HCT116 (cell line): ENCODE measurements at regions not wholly inside any gene's neighbourhood (a gene's known extent, or its start where the extent isn't known, plus 50 kb on each side); places are given as distances from the start of the nearest gene placed in this dataset.
"Not testable (repeated sequence)": the region's sequence is repeated elsewhere in the genome, so short reads cannot be mapped to it uniquely, and the experiment has no call there.

Source experiments
- CBX3 ChIP-seq: IDR thresholded peaks from 2 replicates; pipeline ENCODE4 v1.6.1; 2012; ENCODE audit warnings: low read depth
- ELF1 ChIP-seq: IDR thresholded peaks from 2 replicates; pipeline ENCODE4 v1.6.1; 2012; ENCODE audit warnings: low read depth, borderline replicate concordance
- EZH2 ChIP-seq: fragments of 200-600 bp; sonication (generic); IDR thresholded peaks from 2 replicates; pipeline ENCODE4 v1.6.1; 2017; ENCODE audit warnings: antibody characterized with exemption, mixed run types
- EZH2phosphoT487 ChIP-seq: fragments of 200-600 bp; IDR thresholded peaks from 2 replicates; pipeline ENCODE4 v1.6.1; 2018; ENCODE audit warnings: antibody characterized with exemption, borderline replicate concordance
- JUND ChIP-seq: IDR thresholded peaks from 2 replicates; pipeline ENCODE4 v1.6.1; 2012
- POLR2A ChIP-seq: IDR thresholded peaks from 2 replicates; pipeline ENCODE4 v1.7.0; 2011; ENCODE audit warnings: borderline replicate concordance; ENCODE audit not compliant: insufficient read depth, insufficient read length; ENCODE audit errors: extremely low read depth
- POLR2AphosphoS5 ChIP-seq: IDR thresholded peaks from 2 replicates; pipeline ENCODE4 v1.6.1; 2011; ENCODE audit warnings: mild to moderate bottlenecking, low read depth, low read length, moderate library complexity
- RAD21 ChIP-seq: IDR thresholded peaks from 2 replicates; pipeline ENCODE4 v1.6.1; 2012; ENCODE audit warnings: low read depth, mild to moderate bottlenecking
- SIN3A ChIP-seq: IDR thresholded peaks from 2 replicates; pipeline ENCODE4 v1.6.1; 2012; ENCODE audit warnings: low read depth
- SP1 ChIP-seq: IDR thresholded peaks from 2 replicates; pipeline ENCODE4 v1.6.1; 2012; ENCODE audit warnings: low read depth
- YY1 ChIP-seq: IDR thresholded peaks from 2 replicates; pipeline ENCODE4 v1.6.1; 2011; ENCODE audit warnings: low read length, low read depth, moderate library complexity, mild to moderate bottlenecking; ENCODE audit not compliant: insufficient replicate concordance; ENCODE audit errors: extremely low read depth
- TF ChIP-seq, protein P1 (sequence below), 3 experiments: fragments of 200-600 bp in 1 of 3; sonication (generic) in 1 of 3; IDR thresholded peaks in 2 of 3; conservative IDR thresholded peaks in 1 of 3; 2 replicates each; pipeline ENCODE4 v1.5.1; 2012 to 2017; ENCODE audit warnings: low read depth in 2 of 3, low read length in 2 of 3, antibody characterized with exemption in 1 of 3, borderline replicate concordance in 1 of 3, control low read depth in 1 of 3, mild to moderate bottlenecking in 1 of 3, mixed read lengths in 1 of 3, mixed run types in 1 of 3, moderate library complexity in 1 of 3; ENCODE audit not compliant: insufficient read depth in 1 of 3
- TF ChIP-seq, protein P2 (sequence below): IDR thresholded peaks from 2 replicates; pipeline ENCODE4 v1.6.1; 2012

DNA sequence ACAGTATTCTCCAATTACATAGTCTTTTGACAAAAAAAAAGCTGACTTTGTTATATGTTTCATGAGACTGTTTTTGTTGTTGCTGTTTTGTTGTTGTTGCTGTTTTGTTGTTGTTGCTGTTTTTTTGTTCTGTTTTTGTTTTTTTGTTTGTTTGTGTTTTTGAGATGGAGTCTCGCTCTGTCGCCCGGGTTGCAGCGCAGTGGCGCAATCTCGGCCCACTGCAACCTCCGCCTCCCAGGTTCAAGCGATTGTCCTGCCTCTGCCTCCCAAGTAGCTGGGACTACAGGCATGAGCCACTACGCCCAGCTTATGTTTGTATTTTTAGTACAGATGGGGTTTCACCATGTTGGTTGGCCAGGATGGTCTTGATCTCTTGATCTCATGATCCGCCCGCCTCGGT is 182.8 kb upstream of the NOL4 start:
- TF ChIP-seq, protein P1, sequence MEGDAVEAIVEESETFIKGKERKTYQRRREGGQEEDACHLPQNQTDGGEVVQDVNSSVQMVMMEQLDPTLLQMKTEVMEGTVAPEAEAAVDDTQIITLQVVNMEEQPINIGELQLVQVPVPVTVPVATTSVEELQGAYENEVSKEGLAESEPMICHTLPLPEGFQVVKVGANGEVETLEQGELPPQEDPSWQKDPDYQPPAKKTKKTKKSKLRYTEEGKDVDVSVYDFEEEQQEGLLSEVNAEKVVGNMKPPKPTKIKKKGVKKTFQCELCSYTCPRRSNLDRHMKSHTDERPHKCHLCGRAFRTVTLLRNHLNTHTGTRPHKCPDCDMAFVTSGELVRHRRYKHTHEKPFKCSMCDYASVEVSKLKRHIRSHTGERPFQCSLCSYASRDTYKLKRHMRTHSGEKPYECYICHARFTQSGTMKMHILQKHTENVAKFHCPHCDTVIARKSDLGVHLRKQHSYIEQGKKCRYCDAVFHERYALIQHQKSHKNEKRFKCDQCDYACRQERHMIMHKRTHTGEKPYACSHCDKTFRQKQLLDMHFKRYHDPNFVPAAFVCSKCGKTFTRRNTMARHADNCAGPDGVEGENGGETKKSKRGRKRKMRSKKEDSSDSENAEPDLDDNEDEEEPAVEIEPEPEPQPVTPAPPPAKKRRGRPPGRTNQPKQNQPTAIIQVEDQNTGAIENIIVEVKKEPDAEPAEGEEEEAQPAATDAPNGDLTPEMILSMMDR (IDR thresholded peaks at IDR 0.05 in 2 of 3, conservative IDR thresholded peaks at IDR 0.05 in 1 of 3; ENCODE audit: borderline replicate concordance in 1 of 3, insufficient read depth in 1 of 3, low read depth in 2 of 3, low read length in 2 of 3): not testable (repeated sequence)
- TF ChIP-seq SP1, YY1, POLR2A, JUND, SIN3A, POLR2AphosphoS5, EZH2, RAD21, ELF1, EZH2phosphoT487, CBX3: not testable (repeated sequence)
- TF ChIP-seq, protein P2, sequence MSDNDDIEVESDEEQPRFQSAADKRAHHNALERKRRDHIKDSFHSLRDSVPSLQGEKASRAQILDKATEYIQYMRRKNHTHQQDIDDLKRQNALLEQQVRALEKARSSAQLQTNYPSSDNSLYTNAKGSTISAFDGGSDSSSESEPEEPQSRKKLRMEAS: not testable (repeated sequence)
